HS-27A (cell line): ENCODE measurements at regions not wholly inside any gene's neighbourhood (a gene's known extent, or its start where the extent isn't known, plus 50 kb on each side); places are given as distances from the start of the nearest gene placed in this dataset.

Experiments
- DNase-seq: peaks from one replicate; pipeline ENCODE4 v3.0.0-alpha.2; 2012; ENCODE audit warnings: low read depth, missing footprints

- DNase-seq: no peak
These were observed 481.9 kb downstream of the CDH2 start for GRCh38 chr18:27695052-27695451.

- no peak for DNase-seq
These were observed 488.3 kb downstream of the CDH2 start for GRCh38 chr18:27688581-27688980.

GRCh38 chr18:27687351-27687979, 489.5 kb downstream of the CDH2 start:
- DNase-seq: no peak

GRCh38 chr18:27685807-27686412, 491.0 kb downstream of the CDH2 start:
- no peak for DNase-seq

GRCh38 chr18:27685091-27685490, 491.8 kb downstream of the CDH2 start:
- DNase-seq: no peak

GRCh38 chr18:27674411-27674810, 489.3 kb upstream of the CHST9 start:
- no peak for DNase-seq

- DNase-seq: no peak
These were observed 488.8 kb upstream of the CHST9 start for GRCh38 chr18:27673861-27674260.

GRCh38 chr18:27668158-27668557, 483.1 kb upstream of the CHST9 start:
- no peak for DNase-seq

GRCh38 chr18:27667064-27667463, 482.0 kb upstream of the CHST9 start:
- DNase-seq: no peak

GRCh38 chr18:27666016-27666415, 480.9 kb upstream of the CHST9 start:
- DNase-seq: no peak

GRCh38 chr18:27665264-27665799, 480.2 kb upstream of the CHST9 start:
- DNase-seq: no peak

- no peak for DNase-seq
These were observed 477.8 kb upstream of the CHST9 start for GRCh38 chr18:27662949-27663348.

GRCh38 chr18:27662537-27662936, 477.4 kb upstream of the CHST9 start:
- no peak for DNase-seq

- no peak for DNase-seq
These were observed 476.4 kb upstream of the CHST9 start for GRCh38 chr18:27661320-27662018.

- DNase-seq: no peak
These were observed 471.8 kb upstream of the CHST9 start for GRCh38 chr18:27656905-27657304.

- peak; percentile 46 for DNase-seq
These were observed 471.2 kb upstream of the CHST9 start for GRCh38 chr18:27656167-27656778.

GRCh38 chr18:27653247-27653646, 468.1 kb upstream of the CHST9 start:
- DNase-seq: no peak

- DNase-seq: no peak
These were observed 467.5 kb upstream of the CHST9 start for GRCh38 chr18:27652480-27653121.

GRCh38 chr18:27649621-27650020, 464.5 kb upstream of the CHST9 start:
- no peak for DNase-seq

GRCh38 chr18:27645929-27646328, 460.8 kb upstream of the CHST9 start:
- no peak for DNase-seq

- no peak for DNase-seq
These were observed 451.5 kb upstream of the CHST9 start for GRCh38 chr18:27636576-27637085.

GRCh38 chr18:27632706-27633105, 447.6 kb upstream of the CHST9 start:
- DNase-seq: no peak
